HG02884 (cell line): ENCODE measurements at regions not wholly inside any gene's neighbourhood (a gene's known extent, or its start where the extent isn't known, plus 50 kb on each side); places are given as distances from the start of the nearest gene placed in this dataset.
"Not testable (repeated sequence)": the region's sequence is repeated elsewhere in the genome, so short reads cannot be mapped to it uniquely, and the experiment has no call there.

Source experiments
- ATAC-seq: cut with Tn5 transposase; IDR thresholded peaks from one replicate; pipeline ENCODE4 v1.9.1; 2021; ENCODE audit warnings: mild to moderate bottlenecking, moderate library complexity; ENCODE audit not compliant: unreplicated experiment

GRCh38 chr18:41071826-41072225 lies 883.2 kb upstream of the PIK3C3 start:
- no peak for ATAC-seq

DNA sequence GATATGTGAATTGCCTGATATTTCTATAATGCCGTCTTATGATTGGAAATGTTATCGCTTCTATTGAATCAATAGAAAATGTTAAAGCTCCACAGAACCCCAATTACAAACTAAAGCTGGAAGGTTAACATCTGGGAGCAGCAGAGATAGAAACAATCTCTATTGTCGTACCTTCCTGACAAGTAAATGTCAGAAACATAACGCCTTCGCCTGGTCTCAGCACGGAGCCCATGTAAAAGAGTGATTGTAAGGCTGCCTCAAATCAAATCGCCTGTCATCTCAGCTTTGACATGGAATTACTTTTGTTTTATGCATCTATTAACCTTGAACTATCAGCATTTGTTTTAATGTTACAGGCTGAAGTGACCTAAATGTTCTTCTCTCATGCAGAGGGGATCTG lies 885.9 kb upstream of the PIK3C3 start:
- no peak for ATAC-seq

DNA sequence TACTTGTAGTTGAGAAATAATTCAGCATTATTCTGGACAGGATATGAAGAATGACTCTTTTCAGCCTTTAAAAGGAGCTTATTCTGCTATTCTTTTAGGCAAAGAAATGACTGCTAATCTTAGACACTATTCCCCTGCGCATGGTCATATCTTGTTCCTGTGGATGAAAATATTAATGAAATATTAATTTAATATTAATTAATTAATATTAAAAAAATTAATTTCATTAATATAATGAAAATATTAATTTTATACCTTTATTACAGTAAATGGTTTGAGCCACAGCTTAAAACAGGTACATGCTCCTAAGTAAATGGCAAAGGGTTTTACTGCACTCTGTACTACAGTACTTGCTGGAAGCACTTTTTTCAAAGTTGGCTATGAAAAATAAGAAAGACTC lies 890.1 kb upstream of the PIK3C3 start:
- ATAC-seq = no peak

DNA sequence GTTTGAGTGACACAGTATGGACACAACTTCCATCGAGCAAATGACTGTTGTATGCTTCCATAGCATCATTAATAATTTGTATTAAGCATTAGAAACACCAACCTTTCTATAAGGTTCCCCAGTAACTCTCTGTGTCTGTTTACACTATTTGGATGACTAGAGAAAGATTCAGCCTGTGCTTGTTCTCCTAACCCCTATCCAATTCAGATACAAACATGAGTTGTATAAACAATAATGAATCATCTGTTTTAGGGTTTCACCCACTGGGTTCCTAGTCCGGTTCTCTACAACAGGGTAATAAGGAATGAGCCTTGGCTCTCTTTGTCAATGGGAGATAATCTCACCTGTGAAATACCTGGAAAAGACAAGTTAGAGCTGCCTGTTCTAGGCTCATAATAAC lies 894.1 kb upstream of the PIK3C3 start:
- ATAC-seq = no peak

DNA sequence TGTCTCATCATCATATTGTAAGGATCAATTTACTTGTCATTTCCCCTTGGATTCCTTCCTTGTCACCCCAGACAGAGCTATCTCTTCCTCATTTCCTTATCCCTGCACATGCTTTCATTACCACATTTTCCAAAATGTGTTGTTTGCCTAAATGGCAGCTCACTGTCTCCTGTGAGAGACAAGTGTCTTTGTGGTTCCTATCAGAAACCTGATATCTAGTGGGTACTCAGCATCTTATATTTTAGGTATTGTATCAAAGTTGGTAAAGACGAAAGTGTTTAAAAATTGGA lies 896.0 kb upstream of the PIK3C3 start:
- ATAC-seq = no peak

- no peak for ATAC-seq
These were observed 896.5 kb upstream of the PIK3C3 start for GRCh38 chr18:41058351-41059125.

DNA sequence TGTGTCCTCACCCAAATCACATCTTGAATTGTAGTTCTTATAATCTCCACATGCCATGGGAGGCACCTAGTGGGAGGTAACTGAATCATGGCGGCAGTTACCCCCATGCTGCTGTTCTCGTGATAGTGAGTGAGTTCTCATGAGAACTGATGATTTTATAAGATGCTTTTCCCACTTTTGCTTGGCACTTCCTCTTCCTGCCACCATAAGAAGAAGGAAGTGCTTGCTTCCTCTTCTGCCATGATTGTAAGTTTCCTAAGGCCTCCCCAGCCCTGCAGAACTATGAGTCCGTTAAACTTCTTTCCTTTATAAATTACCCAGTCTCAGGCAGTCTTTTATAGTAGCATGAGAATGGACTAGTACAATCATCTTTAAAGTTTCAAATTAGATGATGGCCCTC lies 902.4 kb upstream of the PIK3C3 start:
- ATAC-seq = no peak

DNA sequence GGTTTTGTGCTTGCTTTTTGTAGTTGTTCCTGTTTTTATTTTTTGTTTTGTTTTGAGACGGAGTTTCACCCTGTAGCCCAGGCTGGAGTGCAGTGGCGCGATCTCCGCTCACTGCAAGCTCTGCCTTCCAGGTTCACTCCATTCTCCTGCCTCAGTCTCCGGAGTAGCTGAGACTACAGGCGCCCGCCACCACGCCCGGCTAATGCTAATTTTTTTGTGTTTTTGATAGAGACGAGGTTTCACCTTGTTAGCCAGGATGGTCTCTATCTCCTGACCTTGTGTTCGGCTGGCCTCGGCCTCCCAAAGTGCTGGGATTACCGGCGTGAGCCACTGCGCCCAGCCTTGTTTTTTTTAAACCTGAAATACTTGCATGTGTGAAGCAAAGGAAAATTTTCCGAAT lies 908.8 kb upstream of the PIK3C3 start:
- not testable (repeated sequence) for ATAC-seq

DNA sequence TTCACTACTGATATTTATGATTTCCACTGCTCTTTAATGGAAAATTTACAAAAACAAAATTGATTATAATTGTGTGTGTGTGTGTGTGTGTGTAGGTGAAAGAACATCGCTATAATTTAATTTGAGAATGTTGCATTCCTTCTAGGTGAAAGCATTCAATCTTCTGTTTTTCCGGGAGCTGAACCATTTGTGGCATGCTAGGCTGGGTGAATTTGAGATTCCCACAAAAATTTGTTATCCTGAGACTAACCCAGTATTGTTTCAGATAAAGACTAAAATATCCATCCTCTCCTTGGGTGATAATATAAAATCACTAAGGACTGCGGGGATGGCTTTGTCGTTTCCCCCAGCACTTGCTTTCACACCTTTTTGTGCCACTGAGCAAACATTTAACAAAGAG lies 911.2 kb upstream of the PIK3C3 start:
- no peak for ATAC-seq

DNA sequence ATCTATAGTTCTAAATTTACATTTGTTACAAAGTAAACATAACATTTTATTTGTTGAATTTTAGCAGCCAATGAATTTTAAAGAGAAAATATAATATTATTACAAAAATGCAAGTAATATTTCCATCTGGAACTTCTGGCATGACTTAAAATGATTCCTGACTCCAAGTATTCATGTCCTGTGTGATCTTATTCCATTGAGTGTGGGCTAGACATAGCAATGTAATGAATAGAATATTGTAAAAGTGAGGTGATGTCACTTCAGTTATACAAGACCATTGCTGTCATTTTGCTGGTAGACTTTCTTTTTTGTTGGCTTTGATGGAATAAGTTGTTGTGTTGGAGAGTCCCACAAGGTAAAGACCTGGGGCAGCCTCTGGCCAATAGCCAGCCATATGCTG lies 912.2 kb upstream of the PIK3C3 start:
- ATAC-seq = no peak

- ATAC-seq = no peak
These were observed 917.0 kb upstream of the PIK3C3 start for GRCh38 chr18:41038071-41038470.

- ATAC-seq = no peak
These were observed 918.7 kb upstream of the PIK3C3 start for GRCh38 chr18:41036346-41036745.

DNA sequence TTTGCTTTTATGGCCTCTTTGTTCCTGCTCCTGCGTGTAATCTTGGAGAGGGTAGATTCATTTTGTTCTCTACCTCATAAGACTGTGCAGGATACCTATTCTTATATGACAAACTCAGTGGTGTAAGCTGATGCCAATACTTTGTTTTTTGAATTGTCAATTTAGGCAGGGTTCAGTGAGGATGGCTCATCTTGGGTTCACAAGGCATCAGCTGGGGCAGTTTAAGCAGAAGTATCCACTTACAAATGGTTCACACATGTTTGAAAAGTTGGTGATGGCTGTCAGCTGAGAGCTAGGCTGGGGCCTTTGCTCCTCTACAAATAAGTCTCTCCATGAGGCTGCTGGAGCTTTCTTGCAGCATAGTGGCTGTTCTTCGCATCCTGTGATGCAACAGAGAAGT lies 920.6 kb upstream of the PIK3C3 start:
- ATAC-seq = no peak

DNA sequence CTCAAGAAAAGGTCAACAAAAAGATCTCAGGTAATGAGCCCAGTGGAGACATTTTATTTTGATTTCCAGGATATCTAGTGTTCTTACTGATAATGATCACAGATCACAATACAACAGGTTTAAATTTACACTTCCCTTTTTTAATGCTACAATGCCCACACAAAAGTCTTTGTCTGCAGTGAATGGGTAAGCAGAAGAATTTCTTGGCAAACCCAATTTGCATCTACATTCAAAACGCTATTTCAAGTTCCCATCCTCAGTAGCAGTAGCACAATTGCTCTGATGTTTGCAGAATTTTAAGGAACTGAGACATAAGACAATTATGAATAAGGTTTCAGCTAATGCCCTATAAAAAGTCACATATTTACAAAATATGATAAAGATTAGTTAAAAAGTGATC lies 929.4 kb upstream of the PIK3C3 start:
- ATAC-seq = no peak

- no peak for ATAC-seq
These were observed 930.2 kb upstream of the PIK3C3 start for GRCh38 chr18:41024792-41025191.

DNA sequence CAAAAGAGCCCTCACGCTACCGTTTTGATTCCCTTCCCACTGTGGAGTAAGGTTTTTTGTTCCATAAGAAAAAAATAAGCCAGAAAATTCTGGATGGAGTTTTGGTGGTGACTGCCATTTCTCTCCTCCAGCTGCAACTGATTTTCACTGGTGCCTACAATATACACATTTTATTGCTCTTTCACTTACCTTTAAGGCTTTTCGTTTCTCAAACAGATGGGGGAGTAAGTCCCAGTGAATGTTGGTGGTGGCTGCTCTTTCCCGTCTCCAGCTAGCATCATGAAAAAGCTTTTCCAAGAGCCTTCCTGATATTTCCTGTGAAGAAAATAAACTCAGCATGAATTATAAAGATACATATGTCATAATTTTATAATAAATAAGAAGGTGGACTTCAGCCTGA lies 932.5 kb upstream of the PIK3C3 start:
- ATAC-seq = no peak

- no peak for ATAC-seq
These were observed 933.9 kb upstream of the PIK3C3 start for GRCh38 chr18:41021089-41021488.

- ATAC-seq = no peak
These were observed 942.8 kb upstream of the PIK3C3 start for GRCh38 chr18:41012194-41012593.

GRCh38 chr18:41009926-41010325 lies 945.1 kb upstream of the PIK3C3 start:
- ATAC-seq = no peak

- ATAC-seq = no peak
These were observed 950.7 kb upstream of the PIK3C3 start for GRCh38 chr18:41004324-41004723.

DNA sequence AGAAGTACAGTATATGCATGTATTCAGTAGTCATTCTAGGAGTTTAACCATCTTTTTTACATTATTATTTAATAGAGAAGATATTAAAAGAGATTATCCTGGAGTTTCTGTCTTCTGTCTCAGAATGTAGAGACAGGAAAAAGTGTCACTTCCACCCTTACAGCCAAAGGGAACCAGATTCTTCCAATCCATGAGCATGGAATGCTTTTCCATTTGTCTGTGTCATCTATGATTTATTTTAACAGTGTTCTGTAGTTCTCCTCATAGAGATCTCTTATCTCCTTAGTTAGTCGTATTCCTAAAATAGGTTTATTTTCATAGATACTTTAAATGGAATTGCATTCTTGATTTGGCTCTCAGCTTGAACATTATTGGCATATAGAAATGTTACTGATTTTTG lies 959.5 kb upstream of the PIK3C3 start:
- ATAC-seq = no peak

GRCh38 chr18:40993363-40993762 lies 961.7 kb upstream of the PIK3C3 start:
- no peak for ATAC-seq

DNA sequence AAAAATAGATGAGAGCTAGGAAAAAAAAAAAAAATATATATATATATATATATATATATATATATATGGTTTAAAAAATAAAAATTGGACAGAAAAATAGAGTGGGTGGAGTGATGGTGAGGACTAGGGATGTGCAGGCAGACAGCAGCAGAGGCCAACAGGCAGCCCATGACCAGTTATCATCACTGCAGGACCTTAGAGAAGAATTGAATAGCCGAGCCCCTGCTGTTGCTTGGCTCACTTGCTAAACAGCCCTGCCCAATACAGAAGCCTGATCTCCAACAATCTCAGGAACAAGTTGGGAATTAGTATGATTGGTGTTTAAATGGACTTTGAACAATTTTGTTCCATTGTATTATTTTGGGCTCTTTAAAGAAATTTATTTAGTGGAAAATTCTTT lies 967.5 kb upstream of the PIK3C3 start:
- ATAC-seq = no peak
